Adrenal gland (tissue), 9 donors: ENCODE measurements at regions not wholly inside any gene's neighbourhood (a gene's known extent, or its start where the extent isn't known, plus 50 kb on each side); places are given as distances from the start of the nearest gene placed in this dataset.
A peak's percentile ranks its signal among the peaks of the same experiment; 100 is the strongest.
"Not testable (repeated sequence)": the region's sequence is repeated elsewhere in the genome, so short reads cannot be mapped to it uniquely, and the experiment has no call there.

Experiments used
- DNase-seq, 7 donors: peaks; one replicate each; pipeline ENCODE4 v3.0.0-alpha.2; 2019 to 2020
- H3K27ac ChIP-seq, 5 donors: fragments of 200-600 bp; sonication (generic) in 4 of 5; 1 replicate in 3 of 5; 2 replicates in 2 of 5; pipeline versions ENCODE4 v1.5.1 to v1.8.0; 2016 to 2020; ENCODE audit warnings: mild to moderate bottlenecking in 1 of 5
- H3K27me3 ChIP-seq: fragments of 200-600 bp; 2 replicates; pipeline ENCODE4 v1.8.0; 2021
- H3K36me3 ChIP-seq, 2 donors: fragments of 200-600 bp; replicated peaks in 1 of 2; 1 replicate in 1 of 2; 2 replicates in 1 of 2; pipeline versions ENCODE4 v1.5.1 to v1.8.0; 2018 to 2022
- H3K4me1 ChIP-seq, 2 donors: fragments of 200-600 bp; replicated peaks in 1 of 2; 1 replicate in 1 of 2; 2 replicates in 1 of 2; pipeline versions ENCODE4 v1.5.1 to v1.8.0; 2018 to 2021
- H3K4me3 ChIP-seq, 4 donors: fragments of 200-600 bp; sonication (generic) in 3 of 4; one replicate each; pipeline ENCODE4 v1.5.1; 2016 to 2018
- H3K9me3 ChIP-seq, 3 donors: fragments of 200-600 bp; sonication (generic) in 1 of 3; replicated peaks in 1 of 3; 1 replicate in 2 of 3; 2 replicates in 1 of 3; pipeline versions ENCODE4 v1.5.1 to v1.8.0; 2016 to 2021
- WGBS, 4 donors: extraction: QIAGEN DNeasy Blood & Tissue Kit in 2 of 4; methylation state at CpG; one replicate each; pipeline versions ENCODE4 v1.1.5 to v1.1.7; 2013 to 2017; 5-methylcytosine and 5-hydroxymethylcytosine counted together
- intact Hi-C, 2 donors: fragments of 100-400 bp; cut with DNase I; formaldehyde crosslinking; loops; one replicate each; pipeline versions ENCODE4 v1.14.1 to v1.15.0; 2022 to 2023
- donor health status: healthy with polysubstance abuse.
- donor health status: Bipolar disorder and iron deficiency.
- donor health status: DM: yes; HTN: yes; CAD: no.
- donor health status: DM: no; HTN: no; CAD: no.
- donor health status: DM: no; HTN: no; CAD: no.

GRCh38 chr14:19511055-19511454, 76.9 kb upstream of the POTEG start:
- H3K4me1 ChIP-seq, intact Hi-C loops, H3K27ac ChIP-seq, H3K4me3 ChIP-seq, H3K36me3 ChIP-seq, DNase-seq, H3K27me3 ChIP-seq, H3K9me3 ChIP-seq: not testable (repeated sequence)
- WGBS, 4 donors, result 76 to 86% (median 76%) methylated on average over 5 to 7 of the region's 11 CpGs; no CpG with 5 or more reads in 1 of the 4 donors

- intact Hi-C loops, H3K27me3 ChIP-seq, H3K36me3 ChIP-seq, H3K4me1 ChIP-seq, H3K27ac ChIP-seq, H3K4me3 ChIP-seq, DNase-seq, H3K9me3 ChIP-seq: not testable (repeated sequence)
- 75 to 100% (median 93%) methylated on average over 2 of the region's 2 CpGs; no CpG with 5 or more reads in 1 of the 4 donors for WGBS, 4 donors
Measured at GRCh38 chr14:19489475-19489874, 55.3 kb upstream of the POTEG start.

GRCh38 chr14:19488457-19488856, 54.3 kb upstream of the POTEG start:
- DNase-seq, result peak in 1 of 7 donors; percentile 39
- not testable (repeated sequence) for H3K9me3 ChIP-seq, H3K4me3 ChIP-seq

DNA sequence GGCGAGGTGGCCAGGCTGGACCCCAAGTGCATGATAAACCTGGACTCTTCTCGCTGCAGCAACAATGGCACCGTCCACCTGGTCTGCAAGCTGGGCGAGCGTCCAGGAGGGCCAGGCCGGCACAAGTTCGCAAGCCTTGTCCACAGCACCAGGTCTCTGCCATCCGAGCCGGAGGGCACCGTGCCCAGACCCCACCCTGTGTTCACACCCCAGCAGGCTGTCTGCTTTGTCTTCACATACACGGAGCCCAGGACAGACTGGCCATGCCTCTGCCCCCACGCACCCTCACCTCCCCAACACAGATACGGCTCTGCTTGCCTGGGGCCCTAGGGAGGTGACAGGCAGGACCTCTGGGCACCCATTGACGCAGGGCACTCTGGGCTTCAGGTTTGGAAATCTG, 53.5 kb upstream of the POTEG start:
- DNase-seq, H3K27ac ChIP-seq, H3K9me3 ChIP-seq, H3K4me1 ChIP-seq, H3K36me3 ChIP-seq, intact Hi-C loops, H3K27me3 ChIP-seq, H3K4me3 ChIP-seq: not testable (repeated sequence)
- no CpG with 5 or more reads among the region's 14 CpGs for WGBS, 4 donors

More at GRCh38 chr14:19488457-19488856, 54.3 kb upstream of the POTEG start:
- H3K27me3 ChIP-seq, intact Hi-C loops, H3K4me1 ChIP-seq, H3K36me3 ChIP-seq, H3K27ac ChIP-seq: not testable (repeated sequence)
- 67 to 72% methylated on average over 1 to 2 of the region's 3 CpGs; no CpG with 5 or more reads in 2 of the 4 donors for WGBS, 4 donors

DNA sequence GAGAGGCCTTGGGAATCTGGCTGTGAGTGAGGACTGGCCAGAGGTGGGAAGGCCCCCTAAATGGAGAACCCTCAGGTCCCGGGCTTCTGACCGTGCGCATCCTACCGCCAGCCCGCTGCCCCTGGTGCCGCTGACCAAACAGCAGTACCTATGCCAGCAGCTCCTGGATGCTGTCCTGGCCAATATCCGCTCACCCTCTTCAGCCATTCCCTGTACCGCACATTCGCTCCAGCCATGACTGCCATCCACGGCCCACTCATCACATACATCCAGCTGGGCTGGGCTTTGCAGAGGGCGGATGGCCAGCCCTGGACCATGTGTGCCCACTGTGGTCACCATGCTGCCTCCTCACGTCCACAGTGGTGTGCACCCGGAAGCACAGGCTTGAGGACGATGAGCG, 53.1 kb upstream of the POTEG start:
- H3K36me3 ChIP-seq, H3K4me1 ChIP-seq, H3K27me3 ChIP-seq, H3K27ac ChIP-seq, H3K9me3 ChIP-seq, H3K4me3 ChIP-seq, intact Hi-C loops: not testable (repeated sequence)
- DNase-seq, result peak in 1 of 7 donors; percentile 8
- WGBS, 4 donors, result 90 to 93% (median 91%) methylated on average over 9 to 10 of the region's 15 CpGs

DNA sequence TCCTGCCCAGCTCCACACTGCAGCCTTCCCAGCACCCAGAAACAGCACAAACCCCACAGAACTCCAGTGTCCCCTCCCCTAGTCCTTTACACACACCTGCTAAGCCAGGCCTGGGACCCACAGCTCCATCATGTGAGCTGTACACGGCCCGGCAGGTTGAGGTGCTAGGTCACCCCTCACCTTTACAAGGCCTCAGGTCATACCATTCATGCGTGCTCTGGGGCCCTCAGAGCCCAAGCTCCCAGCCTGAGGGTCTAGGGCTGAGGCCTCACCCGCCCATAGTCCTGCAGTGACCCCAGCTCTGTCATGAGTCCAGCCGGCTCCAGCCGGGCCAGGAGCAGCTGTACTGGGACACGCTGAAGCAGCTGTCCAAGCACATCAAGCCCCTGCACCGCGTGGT, 51.2 kb upstream of the POTEG start:
- H3K36me3 ChIP-seq, H3K27ac ChIP-seq, intact Hi-C loops, H3K4me1 ChIP-seq, H3K27me3 ChIP-seq, H3K9me3 ChIP-seq, H3K4me3 ChIP-seq: not testable (repeated sequence)
- DNase-seq, result peak in 3 of 7 donors; percentile 9 to 53 (median 15)
- WGBS, 4 donors, result 80 to 100% (median 85%) methylated on average over 2 to 4 of the region's 9 CpGs
